ENCODE measurements at regions not wholly inside any gene's neighbourhood (a gene's known extent, or its start where the extent isn't known, plus 50 kb on each side); places are given as distances from the start of the nearest gene placed in this dataset.

GRCh38 chr16:51201604-51202003 is 50.5 kb upstream of the SALL1 start:
- Mint-ChIP-seq H3K27ac (no peak overlapping the region), H3K4me3 (no peak overlapping the region), H3K9me3 (ENCODE audit: low read depth) (peaks cover 7% of the 10 kb centered on the region), H3K27me3 (no peaks in the 10 kb centered on the region), H3K4me1 (no peaks in the 10 kb centered on the region), H3K36me3 (no peaks in the 10 kb centered on the region)
- CTCF ChIA-PET = no interaction called here
- ATAC-seq (no peak), DNase-seq (no peak)

All from activated CD8-positive, alpha-beta memory T cell treated with anti-CD3 and anti-CD28 coated beads, Interleukin-2, amount 10 ng/mL, durations not matched to agents 7 days and 5 days (primary cell).